Activated CD4-positive, alpha-beta T cell treated with anti-CD3 and anti-CD28 coated beads, Interleukin-10, Interleukin-2, amounts not matched to agents 100 ng/mL and 50 ng/mL, durations not matched to agents 16 hours and 8 hours (primary cell): ENCODE measurements at regions not wholly inside any gene's neighbourhood (a gene's known extent, or its start where the extent isn't known, plus 50 kb on each side); places are given as distances from the start of the nearest gene placed in this dataset.
"Not testable (repeated sequence)": the region's sequence is repeated elsewhere in the genome, so short reads cannot be mapped to it uniquely, and the experiment has no call there.

Experiments
- DNase-seq: peaks from one replicate; pipeline ENCODE4 v3.0.0-alpha.2; 2020

DNA sequence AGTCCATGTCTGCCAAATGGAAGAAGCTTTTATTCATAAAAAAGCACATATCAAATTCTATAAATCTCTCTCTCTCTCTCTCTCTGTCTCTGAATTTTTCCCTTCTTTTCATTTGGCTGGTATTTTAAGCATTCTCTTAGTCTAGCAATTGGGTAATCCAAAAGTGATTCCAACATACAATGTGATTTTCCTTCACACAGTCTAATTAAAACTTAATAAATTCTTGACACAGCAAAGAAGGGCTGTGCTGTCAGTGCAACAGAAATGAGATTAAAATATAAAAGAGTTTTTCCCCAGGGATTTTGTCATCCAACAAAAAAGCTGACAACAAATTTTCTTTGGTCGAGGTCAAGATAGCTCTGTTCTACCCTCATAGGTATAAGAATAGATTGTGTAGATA, 216.9 kb downstream of the CENPC start:
- no peak for DNase-seq

DNA sequence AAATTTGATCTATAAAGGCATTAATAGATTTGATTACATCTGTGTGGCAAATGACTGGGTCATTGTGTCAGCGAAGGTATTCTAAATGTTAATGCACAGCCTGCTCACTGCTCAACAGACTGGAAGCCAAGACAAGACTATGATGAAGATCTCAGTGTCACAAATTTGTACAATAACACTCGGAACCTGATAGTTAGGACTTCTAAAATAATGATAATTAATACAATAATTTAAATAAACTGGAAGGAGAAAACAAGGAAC, 217.4 kb downstream of the CENPC start:
- DNase-seq, result no peak

DNA sequence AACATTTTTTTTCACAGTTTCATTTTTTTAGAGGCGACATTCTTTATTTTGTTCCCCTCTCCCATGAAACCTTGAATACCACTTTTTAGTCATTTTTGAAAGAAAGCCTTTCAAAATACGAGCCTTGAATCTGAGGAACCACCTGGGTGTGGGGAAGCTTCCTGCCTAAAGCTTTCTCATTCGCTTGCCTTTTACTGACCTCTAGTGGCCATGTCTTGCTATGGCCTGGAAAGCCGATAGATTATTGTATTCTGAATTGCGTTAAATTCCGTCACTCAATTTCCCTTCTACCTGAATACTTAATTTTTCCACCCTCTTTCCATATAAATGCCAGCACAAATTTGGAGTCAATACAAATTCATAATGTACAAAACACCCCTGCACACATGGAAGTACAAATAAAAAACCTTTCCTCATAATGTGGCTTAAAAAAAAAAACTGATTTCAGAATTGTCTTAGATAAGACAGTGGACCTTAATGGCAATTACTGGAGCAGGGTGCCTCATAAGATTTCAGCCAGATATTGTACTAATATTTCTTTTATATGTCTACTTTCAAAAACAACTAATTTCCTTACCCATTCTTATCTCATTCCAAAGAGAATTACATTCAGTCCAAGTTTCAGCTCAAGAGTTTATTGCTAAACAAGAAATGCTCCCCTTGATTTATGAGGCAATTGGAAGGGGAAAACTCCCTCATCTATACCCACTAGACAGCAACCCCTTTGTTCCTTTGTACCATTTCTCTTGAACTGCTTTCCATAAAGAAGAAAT, 217.9 kb downstream of the CENPC start:
- peak; percentile 68 for DNase-seq

DNA sequence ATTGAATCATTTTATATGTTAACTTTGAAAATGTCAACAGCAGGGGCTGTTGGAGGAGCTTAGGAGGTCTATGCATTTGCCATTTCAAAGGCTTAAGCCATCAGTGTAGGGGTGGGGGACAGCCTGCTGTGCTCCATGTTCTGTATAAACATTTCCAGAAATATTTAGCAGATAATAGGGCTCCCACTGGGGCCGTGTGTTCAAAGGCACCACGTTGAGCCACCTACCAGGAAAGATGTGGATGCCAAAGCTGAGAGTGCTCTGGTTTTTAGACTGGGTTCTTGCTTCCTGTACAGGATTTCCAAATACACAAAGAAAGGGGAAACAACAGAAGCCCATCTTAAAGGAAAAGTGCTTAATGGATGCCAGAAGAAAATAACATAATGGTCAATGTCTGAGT, 219.5 kb downstream of the CENPC start:
- no peak for DNase-seq

DNA sequence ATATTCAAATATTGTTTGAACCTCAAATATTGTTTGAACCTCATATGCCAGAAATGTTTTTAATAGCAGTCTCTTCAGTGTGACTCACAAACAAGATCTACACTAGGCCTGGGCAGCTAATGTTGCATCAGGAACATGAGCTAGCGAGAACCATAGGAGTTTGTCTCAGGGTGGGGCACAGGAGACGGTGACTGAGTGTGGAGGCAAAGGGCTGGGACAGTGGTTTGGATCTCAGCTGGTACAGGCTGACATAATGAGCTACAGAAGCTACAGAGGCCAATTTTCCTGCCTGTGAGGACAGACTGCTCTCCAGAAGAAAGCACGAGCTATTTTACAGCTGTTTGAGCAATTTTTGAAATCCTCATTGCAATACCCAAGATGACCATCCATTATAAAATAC, 224.7 kb downstream of the CENPC start:
- DNase-seq, result no peak

DNA sequence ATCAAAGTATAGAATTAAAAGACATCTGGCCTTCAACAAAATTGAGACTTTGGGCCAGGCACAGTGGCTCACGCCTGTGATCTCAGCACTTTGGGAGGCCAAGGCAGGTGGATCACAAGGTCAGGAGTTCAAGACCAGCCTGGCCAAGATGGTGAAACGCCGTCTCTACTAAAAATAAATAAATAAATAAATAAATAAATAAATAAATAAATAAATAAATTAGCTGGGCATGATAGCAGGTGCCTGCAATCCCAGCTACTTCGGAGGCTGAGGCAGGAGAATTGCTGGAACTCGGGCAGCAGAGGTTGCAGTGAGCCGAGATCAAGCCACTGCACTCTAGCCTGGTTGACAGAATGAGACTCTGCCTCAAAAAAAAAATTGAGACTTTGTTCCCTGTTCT, 225.7 kb downstream of the CENPC start:
- not testable (repeated sequence) for DNase-seq

DNA sequence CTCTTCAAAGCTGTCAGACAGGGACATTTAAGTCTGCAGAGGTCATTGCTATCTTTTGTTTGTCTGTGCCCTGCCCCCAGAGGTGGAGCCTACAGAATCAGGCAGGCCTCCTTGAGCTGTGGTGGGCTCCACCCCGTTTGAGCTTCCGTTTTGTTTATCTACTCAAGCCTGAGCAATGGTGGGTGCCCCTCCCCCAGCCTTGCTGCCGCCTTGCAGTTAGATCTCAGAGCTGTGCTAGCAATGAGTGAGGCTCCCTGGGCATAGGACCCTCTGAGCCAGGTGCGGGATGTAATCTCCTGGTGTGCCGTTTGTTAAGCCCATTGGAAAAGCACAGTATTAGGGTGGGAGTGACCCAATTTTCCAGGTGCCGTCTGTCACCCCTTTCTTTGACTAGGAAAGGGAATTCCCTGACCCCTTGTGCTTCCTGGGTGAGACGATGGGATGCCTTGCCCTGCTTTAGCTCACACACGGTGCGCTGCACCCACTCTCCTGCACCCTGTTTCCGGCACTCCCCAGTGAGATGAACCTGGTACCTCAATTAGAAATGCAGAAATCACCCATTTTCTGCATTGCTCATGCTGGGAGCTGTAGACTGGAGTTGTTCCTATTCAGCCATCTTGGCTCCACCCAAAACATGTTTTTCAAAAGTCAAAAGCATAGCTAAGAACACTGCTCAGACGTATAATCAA, 244.7 kb downstream of the CENPC start:
- not testable (repeated sequence) for DNase-seq

DNA sequence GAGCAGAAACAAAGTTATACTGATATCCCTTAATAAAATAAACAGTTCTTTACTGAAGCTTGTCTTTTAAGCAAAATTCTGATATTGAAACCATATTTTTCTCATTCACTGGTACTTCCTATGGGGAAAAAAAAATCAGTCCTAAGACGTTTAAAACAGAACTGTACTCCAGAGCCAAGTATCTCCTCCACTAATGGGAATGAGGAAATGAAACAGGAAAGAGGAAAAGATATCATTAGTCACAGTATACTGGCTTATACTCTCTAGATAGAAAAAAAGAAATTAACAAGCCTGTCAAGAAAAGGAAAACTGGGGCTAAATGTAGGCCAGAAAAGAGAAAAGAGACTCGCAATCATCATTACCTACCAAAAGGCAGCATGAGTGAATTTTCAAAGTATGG, 252.7 kb downstream of the CENPC start:
- no peak for DNase-seq

DNA sequence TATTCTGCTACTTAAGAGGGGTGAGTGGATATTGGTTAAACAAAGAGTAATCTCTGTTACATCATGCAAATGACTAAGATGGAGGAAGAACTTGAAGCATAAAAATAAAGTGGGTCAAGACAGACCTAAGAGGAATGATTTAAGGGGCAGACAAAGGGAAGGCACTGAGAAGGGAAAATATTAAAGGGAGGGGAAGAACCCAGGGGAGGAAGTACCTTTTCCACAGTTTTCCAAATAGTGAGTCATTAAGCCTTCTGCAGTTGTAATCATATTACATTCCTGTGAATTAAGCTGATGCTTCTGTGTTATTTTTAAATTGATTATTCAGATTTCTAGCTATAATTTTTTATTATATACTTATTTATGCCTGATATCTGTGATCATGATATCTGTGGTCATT, 253.3 kb downstream of the CENPC start:
- no peak for DNase-seq

DNA sequence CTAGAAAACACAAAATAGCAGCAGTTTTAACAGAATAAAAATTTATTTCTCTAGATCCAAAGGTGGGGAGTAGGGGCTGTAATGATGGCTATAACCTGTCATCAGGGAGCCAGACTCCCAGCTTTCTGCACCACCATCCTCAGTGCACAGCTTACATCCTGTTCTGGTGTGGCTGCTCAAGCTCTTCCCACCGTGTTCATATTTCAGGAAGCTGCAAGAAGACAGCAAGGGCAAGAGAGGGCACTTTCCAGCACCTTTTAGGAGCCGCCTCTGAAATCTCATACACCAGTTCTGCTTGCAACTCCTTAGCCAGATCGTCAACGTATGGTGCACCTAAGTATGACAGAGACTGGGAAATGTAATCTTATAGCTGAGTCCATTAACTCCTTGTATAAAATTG, 253.7 kb downstream of the CENPC start:
- no peak for DNase-seq

DNA sequence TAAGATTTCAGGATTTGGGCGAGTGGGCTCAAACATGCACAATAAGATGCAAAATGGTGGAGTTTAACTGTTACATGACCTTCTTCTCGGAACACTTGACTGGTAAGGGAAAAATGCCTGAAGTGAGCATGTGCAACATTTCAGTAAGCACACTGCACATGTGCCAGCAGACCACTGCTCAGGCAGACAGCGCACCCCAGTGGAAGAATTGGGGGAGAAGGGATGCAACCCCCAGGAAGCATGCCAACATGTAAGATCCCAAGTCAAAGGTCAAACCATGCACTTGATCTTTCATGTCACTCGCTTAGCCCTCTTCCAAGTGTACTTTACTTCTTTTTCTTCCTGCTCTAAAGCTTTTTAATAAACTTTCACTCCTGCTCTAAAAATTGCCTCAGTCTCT, 256.3 kb downstream of the CENPC start:
- peak; percentile 39 for DNase-seq

DNA sequence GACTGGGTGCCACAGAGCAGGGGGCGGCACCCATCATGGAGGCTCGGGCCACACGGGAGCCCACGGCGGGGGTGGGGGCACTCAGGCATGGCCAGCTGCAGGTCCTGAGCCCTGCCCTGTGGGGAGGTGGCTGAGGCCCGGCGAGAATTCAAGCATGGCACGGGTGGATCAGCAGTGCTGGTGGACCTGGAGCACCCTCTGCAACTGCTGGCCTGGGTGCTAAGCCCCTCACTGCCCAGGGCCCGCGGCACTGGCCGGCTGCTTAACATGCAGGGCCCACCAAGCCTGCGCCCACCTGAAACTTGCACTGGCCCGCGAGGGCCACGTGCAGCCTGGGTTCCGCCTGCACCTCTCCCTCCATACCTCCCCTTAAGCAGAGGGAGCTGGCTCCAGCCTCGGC, 258.6 kb downstream of the CENPC start:
- DNase-seq, result no peak

DNA sequence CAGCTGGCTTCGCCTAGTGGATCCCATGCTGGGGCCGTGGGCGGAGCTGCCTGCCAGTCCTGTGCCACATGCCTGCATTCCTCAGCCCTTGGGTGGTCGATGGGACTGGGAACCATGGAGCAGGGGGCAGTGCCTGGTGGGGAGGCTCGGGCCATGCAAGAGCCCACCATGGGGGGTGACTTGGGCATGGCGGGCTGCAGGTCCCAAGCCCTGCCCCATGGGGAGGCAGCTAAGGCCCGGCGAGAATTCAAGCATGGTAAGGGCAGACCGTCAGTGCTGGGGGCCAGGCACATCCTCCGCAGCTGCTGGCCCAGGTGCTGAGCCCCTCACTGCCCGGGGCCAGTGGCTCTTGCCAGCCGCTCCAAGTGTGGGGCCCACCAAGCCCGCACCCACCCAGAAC, 262.6 kb downstream of the CENPC start:
- no peak for DNase-seq

DNA sequence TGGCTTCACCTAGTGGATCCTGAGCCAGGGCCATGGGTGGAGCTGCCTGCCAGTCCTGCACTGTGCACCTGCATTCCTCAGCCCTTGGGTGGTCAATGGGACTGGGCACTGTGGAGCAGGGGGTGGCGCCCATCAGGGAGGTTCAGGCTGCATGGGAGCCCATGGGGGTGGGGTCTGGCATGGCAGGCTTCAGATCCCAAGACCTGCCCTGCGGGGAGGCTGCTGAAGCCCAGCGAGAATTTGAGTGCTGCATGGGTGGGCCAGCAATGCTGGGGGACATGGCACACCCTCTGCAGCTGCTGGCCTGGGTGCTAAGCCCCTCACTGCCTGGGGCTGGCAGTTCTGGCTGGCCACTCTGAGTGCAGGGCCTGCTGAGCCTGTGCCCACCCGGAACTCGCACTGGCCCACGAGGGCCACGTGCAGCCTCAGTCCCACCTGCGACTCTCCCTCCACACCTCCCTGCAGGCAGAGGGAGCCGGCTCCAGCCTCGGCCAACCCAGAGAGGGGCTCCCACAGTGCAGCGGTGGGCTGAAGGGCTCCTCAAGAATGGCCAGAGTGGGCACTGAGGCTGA, 270.0 kb downstream of the CENPC start:
- DNase-seq, result no peak

DNA sequence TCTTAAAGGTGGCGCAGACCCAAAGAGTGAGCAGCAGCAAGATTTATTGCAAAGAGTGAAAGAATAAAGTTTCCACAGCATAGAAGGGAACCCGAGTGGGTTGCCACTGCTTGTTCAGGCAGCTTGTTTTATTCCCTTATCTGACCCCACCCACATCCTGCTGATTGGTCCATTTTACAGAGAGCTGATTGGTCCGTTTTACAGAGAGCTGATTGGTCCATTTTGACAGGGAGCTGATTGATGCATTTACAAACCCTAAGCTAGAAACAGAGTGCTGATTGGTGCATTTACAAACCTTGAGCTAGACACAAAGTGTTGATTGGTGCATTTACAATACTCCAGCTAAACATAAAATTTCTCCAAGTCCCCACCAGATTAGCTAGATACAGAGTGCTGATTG, 270.6 kb downstream of the CENPC start:
- DNase-seq, result not testable (repeated sequence)

DNA sequence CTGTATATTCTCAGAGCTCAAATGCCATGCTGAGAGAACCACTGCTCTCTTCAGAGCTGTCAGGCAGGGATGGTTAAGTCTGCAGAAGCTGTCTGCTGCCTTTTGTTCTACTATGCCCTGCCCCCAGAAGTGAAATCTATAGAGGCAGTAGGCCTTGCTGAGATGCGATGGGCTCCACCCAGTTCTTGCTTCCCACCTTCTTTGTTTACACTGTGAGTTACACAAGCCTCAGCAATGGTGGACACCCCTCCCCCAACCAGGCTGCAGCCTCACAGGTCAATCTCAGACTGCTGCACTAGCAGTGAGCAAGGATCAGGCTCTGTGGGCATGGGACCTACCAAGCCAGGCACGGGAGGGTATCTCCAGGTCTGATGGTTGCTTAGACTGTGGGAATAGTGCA, 271.6 kb downstream of the CENPC start:
- DNase-seq, result no peak

DNA sequence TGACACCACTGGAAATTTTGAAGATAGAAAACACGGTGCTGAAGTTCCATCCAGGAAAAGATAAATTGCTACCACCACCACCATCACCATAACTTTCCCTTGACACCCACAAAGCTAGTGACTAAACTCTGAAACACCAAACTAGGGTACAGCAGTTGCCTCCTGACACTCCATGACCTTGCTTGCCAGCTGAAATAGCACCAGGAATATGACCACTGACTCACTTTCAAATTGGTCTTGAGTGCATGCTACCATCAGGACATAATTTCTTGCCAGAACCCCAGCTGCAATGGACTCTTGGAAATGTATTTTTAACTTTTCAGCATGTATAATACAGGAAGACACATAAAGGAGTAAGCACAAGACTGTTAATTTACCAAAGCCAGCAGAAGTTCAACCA, 283.3 kb downstream of the CENPC start:
- no peak for DNase-seq

DNA sequence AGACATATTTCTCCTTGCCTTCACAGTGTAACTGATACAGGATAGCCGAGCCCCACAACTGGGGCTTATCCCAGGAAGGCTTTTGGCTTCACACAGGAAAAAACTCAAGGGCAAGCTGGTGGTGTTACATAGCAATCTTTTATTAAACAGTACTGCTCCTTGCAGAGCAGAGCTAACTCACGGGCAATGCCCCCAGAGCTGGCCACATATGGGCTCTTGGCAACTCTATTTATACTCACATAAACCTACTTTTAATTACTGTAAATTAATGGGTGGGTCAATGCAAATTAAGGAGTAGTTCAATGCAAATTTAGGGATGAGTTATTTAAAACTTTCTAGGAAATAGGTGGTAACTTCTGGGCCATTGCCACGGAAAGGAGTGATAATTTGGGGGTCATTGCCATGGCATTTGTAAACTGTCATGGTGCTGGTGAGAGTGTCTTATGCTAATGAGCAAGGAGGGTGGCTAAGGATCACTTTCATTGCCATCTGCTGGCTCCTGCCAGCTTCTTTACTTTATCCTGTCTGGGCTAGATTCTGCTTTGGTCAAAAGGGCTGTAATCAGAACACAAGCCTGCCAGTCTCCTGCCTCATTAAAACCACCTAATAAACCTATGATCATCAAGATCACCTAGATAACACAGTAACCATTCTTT, 288.8 kb downstream of the CENPC start:
- DNase-seq, result no peak

DNA sequence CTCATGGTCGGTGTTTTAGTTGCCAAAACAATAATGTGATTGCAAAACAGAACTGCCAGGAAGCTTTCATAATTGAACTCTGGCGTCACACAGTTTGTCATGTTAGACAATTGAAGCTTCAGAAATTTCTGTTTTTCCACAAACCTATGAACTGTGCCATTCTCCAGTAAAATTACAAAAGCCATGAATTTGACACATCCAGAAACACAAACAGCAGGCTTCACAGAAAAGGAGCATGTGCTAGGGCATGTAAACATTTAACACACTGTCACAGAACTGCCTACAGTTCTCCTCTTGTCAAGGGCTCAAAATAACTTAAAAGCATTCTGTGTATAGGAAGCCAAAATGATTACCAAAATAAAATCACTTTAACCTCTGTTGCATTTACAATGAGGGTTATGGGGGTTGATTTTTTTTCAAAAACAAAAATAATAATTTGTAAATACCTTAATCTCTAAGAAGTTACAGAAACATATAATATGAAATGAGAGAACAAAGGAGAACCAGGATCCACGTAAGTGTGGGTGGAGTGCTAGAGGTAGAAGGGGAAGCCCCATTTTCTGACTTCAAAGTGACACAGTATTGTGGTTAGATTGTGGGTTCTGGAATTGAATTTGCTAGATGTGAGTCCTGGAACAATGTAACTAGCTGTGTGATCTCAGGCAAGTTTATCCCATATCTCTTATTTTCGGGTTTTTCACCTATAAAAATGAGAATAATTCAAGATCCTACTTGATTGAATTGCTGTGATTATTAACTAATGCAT, 295.0 kb downstream of the CENPC start:
- peak; percentile 11 for DNase-seq

DNA sequence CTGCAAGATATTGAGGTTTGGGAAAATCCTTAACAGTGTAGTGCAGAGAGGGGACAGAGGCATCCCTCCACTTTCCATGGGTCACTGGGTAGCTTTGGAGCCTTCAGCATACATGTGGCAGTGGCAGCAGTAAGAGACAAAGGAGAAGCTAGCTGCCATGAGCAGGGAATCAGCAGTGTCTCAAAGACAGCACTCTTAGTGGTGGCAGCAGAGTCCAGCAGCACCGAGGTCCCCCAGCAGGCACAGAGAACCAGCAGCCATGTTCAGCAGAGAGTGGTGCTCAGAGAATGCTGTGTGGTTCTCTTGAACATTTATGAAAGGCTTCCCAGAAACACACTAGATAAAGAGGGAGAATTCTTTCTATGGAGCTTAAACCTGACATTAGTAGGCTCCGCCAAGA, 308.5 kb downstream of the CENPC start:
- DNase-seq, result no peak

DNA sequence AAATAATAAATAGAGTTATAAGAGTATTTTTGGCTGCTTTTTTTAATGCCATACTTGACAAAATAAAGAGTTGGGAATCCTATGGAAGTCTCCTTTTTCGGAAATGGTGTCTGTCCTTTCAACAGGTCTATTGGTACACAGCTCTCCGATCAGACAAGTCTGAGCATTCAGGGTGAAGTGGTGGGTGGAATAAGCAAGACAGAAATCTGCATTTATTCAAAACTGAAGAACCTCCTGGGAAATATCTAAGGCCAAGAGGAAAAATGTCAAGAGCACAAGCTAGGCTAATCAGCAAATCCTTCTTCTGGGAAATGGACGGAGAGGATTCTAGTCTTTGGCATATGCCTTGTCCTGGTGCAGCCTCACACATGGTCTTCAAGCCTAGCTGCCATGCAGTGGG, 309.0 kb downstream of the CENPC start:
- no peak for DNase-seq

DNA sequence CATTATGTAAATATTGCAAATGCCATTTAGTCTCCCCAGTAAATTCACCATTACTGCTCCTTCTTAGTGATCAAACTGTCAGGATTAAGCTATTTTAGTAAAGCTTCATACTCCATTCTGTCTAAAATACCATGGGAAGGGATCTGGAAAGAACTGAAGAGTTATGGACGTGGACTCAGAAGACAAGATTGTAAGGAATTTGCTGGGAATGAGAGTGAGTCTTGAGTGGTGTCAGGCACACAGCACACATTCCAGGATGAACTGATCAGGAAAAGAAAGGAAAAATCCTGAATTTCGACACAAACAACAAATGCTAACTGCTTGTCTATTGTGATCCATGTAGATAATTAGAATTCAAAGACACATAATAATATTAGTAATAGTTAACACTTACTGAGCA, 311.0 kb downstream of the CENPC start:
- no peak for DNase-seq

DNA sequence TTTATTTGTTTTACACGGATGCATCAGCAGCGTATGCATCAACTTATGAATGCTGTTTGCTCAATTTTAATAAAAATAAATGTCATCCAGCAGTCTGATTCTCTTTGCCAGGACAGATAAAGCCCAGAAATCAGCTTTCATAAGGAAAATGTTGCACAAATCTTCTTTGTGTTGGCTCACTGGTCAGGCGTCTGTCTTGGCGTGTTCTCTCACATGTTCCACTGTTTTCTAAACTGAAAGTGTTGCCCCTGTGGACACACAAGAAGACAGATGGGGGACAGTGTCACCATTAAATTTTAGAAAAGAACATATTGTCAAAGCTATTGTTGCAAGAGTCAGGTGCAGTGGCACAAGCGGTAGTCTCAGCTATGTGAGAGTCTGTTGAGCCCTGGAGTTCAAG, 316.2 kb downstream of the CENPC start:
- no peak for DNase-seq
